Activated CD4-positive, alpha-beta T cell treated with anti-CD3 and anti-CD28 coated beads, Interleukin-2, amount 50 U/mL, for 4 hours (primary cell): ENCODE measurements at regions not wholly inside any gene's neighbourhood (a gene's known extent, or its start where the extent isn't known, plus 50 kb on each side); places are given as distances from the start of the nearest gene placed in this dataset.
"Not testable (repeated sequence)": the region's sequence is repeated elsewhere in the genome, so short reads cannot be mapped to it uniquely, and the experiment has no call there.

Experiments
- DNase-seq, 2 experiments: peaks; one replicate each; pipeline ENCODE4 v3.0.0-alpha.2; 2020

DNA sequence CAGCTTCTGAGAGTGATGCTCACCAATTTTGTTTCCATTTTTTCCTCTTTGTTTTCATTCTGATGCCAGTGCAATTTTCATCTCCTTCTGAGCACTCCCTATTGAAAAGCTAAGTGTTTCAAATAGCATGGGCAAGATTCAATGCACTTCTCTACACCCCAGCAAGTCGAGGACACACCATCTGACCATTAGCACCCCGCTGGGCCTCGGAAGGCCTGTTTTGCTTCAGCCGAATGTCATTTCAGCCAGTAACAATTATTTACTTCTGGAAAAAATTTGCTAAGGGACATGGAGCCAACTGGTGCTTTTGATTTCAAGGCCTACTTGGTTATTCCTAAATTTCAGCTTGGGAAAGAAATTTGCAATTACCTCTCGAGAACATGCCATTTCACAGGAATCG is 392.4 kb downstream of the RNF144A start:
- DNase-seq = no peak

- DNase-seq = no peak
Observed at GRCh38 chr2:7324706-7325105, 407.5 kb downstream of the RNF144A start.

- DNase-seq = no peak
Observed at GRCh38 chr2:7325186-7325585, 408.0 kb downstream of the RNF144A start.

DNA sequence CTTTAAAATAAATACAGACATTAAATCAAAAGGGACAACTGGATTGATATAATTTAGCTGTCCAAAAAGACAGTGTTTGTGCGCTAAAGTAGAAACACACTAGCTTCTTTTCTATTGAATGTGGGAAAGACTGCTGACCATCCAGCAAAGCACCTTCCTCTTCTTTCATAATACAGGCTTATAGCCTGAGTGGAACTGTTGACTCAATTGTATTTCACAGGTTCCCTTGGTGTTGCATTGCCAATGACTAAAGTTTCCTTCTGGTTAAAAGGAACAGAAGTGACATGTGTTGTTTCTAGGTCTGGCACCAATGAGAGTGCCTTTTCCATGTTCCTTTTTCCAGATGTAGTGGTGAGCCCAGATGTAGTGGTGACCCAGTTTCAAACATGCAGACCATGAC is 412.3 kb downstream of the RNF144A start:
- DNase-seq = no peak

- no peak for DNase-seq
Observed at GRCh38 chr2:7333189-7333765, 416.1 kb downstream of the RNF144A start.

- no peak for DNase-seq
Observed at GRCh38 chr2:7333960-7334493, 416.8 kb downstream of the RNF144A start.

DNA sequence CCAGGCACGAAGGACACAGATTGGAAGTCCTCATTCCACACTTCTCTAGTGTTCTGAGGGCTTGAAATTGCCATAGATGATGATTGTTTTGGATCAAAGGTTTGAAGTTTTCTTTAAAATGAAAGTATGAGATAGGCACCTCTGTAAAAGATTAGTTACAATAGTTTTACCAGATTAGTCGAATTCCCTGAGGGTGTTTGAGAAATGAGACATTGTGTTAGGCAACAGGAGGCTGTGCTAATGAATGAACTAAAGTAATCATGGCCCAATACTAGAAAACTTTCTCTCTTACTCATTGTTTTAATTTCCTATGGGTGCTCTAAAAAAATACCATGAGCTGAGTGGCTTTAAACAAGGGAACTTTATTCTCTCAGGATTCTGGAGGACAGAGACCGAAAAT is 421.7 kb downstream of the RNF144A start:
- DNase-seq = no peak

DNA sequence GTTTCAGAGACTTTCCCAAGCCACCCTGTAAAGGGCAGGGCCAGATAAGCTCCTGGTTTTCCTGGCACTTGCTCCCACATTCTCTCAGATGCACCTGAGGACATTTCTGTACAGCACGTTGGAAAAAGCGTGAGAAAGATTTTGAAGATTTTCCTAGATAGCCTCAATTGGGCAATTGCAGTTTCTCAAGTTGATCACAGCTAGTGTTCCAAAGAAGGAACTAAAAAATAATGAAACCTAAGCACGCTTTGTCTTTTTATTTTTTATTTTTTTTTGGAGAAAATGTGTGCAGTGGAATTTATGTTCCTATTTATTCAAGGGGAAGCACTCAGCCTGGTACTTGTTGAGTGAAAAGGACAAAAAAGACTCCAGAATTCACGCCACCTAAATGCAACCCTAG is 429.1 kb downstream of the RNF144A start:
- DNase-seq = no peak

DNA sequence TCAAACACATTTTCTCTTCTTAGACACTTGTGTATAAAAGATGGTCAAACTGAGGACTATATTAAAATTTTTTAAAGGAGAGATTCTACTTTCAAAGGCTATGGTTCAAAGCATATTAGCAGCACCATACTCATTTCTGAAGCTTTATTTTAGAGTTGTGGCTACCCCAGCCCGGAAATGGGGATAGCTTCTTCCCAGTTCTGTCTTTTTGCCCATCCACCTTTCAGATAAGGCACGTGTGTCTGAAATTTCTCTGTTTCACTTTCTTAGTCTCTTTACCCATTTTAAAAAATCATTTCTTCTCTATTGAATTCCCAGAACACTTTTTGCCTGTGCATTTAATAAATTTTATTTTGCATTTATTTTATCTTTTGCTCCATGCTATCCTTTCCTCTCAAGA is 431.5 kb downstream of the RNF144A start:
- DNase-seq = no peak

DNA sequence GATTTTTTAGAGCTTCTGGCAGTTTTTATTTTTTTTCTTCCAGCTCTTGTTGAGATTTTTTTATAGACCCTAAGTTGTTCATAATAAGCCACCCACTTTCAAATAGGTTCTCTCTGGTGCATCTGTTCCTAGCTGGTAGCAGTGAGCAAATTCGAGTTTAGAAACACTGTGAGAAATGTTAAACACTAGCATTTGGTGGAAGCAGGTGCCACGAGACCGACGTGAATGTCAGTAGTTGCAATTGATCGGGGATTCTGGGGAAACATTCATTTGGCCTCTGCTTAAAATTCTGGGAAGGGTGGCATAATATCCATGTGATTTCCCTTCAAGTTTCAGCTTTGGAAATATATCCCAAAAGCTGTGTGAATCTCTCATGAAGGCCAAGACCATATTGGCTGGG is 435.0 kb downstream of the RNF144A start:
- DNase-seq = no peak

DNA sequence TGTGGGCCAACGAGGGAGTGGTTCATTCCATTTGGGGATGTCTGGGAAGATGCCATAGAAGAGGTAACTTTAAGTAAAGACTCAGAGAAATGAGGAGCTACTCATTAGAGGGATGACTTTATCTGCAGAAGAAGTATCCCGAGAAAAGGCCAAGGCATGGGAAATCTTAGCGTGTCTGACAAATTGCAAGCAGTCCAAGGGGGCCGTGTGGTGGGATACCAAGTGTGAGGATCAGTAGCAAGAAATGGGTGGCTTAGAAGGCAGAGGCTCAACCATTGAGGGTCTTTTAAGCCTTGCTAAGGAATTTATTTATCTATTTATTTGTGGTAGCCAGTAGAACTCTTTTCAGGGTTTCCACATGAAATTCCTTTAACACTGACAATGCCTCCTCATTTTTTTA is 436.4 kb downstream of the RNF144A start:
- no peak for DNase-seq

- no peak for DNase-seq
Observed at GRCh38 chr2:7355781-7356180, 438.6 kb downstream of the RNF144A start.

DNA sequence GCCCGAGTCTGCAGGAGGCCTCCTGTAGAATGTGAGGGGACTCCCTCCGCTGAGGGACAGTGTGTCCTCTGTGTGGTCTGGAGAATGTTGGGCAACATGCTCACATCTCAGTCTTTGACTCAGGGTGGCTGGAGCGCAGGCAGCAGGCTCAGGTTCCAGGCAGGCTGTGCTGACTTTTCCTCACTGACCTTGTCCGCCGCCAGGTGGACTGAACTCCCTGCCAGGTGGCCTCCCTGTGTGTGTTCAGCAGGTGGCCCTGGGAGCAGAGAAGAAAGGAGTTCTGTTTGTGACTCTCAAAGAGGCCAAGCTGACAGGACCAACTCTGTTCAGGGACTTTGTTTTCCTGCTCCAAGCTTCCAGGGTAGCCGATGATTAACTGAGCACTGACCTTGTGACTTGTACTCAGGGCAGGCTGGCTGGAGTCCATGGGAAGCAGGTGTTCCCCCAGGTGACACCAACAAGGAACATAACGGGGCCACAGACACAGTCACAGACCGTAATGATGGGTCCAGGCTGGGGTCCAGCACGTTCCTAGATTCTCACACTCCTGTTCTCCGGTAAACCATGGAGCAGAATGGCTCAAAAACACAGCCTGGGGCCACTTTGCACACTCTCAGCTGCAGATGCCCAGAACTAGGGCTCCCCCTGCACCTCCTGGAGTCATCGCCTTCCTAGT is 439.8 kb downstream of the RNF144A start:
- DNase-seq = no peak

DNA sequence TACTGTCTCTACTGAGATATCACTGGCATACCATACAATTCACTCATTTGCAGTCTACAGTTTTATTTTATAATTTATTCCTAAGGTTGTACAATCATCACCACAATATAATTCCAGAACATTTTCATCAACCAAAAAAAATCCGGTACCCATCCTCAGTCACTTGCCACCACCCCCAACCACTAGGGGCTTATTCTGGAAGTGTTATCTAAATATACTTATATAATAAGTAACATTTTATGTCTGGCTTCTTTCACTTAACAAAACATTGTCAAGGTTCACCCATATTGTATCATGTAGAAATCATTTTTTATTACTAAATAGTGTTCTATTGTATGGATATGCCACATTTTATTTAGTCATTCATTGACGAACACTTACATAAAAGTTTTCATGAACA is 440.8 kb downstream of the RNF144A start:
- DNase-seq = no peak

- DNase-seq = no peak
Observed at GRCh38 chr2:7358865-7359447, 441.7 kb downstream of the RNF144A start.

DNA sequence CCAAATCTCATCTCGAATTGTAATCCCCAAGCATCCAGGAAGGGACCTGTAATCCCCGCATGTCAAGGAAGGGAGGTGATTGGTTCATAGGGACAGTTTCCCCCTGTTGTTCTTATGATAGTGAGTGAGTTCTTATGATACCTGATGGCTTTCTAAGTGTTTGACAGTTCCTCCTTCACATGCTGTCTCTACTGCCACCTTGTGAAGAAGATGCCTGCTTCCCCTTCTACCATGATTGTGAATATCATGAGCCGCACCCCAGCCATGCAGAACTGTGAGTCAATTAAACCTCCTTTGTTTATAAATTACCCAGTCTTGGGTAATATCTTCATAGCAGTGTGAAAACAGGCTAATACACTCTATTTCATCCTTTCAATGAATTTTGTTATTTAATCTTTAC is 446.7 kb downstream of the RNF144A start:
- DNase-seq = no peak

DNA sequence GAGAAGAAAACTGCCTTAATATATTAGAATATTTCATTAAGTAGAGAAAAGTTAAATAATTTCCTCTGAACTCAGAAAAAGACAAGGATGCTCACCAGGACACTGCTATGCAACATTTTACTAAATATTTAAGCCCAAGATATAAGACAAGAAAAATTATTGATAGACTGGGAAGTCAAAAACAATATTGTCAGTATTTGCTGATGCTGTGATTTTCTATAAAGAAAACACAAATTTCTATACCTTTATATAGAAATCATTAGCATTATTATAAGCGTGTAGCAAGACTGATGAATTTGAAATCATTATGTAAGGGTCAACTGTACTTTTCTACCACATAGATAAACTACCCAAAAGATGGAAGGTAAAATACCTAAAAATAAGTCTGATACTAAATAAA is 451.0 kb downstream of the RNF144A start:
- no peak for DNase-seq

GRCh38 chr2:7373156-7373555 is 455.9 kb downstream of the RNF144A start:
- DNase-seq = no peak

DNA sequence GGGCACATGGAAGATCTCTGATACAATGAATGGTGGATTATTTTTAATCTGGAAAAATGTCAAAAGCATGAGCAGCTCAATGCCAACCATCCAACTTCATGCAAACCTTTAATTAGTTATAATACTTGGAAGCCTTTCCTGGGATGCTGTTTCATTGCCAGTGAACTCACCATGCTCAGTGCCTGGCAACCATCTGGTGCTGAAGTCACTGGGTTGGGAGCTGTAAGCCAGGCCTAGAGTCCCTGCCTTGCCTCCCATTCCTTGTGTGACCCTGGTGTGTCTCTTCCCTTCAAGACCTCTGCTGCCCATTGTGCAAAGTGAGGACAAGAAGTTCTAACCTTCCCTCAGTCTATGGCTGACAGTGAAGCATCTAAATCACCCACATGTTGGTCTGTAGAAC is 458.7 kb downstream of the RNF144A start:
- no peak for DNase-seq

GRCh38 chr2:7377916-7378569 is 460.8 kb downstream of the RNF144A start:
- no peak for DNase-seq

DNA sequence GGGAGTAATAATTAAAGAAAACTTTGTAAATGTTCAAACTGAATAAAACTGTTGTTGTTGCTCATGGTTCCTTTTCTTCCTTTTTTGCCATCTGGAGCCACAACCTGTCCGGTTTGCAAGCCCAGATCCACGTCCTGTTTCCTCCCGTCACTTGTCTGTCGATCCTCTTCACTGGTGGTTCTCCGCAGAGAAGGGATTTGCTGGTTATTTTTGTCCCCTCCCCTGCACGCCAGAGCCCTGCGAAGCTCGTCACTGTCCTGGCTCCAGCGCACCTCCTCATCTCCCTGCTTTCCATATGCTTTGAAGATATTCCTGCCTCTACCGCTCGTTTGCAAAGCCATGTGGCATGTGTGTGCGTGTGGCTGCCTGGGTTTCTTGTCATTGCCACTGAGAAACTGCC is 461.4 kb downstream of the RNF144A start:
- DNase-seq = no peak

DNA sequence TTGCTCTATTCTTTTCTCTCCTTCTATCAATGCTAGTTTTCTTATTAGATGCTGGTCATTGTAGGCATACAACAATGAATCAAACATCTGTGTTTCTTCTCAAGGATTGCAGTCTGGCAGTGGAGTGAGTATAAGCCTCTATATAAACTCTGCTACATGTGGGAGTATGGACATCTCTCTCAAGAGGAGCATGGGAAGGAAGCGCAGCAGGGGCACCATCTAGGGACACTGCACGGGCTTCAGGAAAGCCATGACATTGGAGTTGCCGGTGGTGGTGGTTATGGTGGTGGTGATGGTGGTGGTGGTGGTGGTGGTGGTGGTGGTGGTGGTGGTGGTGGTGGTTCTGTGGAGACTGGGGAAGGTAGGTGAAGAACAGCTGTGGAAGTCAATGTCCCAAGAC is 462.6 kb downstream of the RNF144A start:
- no peak for DNase-seq

DNA sequence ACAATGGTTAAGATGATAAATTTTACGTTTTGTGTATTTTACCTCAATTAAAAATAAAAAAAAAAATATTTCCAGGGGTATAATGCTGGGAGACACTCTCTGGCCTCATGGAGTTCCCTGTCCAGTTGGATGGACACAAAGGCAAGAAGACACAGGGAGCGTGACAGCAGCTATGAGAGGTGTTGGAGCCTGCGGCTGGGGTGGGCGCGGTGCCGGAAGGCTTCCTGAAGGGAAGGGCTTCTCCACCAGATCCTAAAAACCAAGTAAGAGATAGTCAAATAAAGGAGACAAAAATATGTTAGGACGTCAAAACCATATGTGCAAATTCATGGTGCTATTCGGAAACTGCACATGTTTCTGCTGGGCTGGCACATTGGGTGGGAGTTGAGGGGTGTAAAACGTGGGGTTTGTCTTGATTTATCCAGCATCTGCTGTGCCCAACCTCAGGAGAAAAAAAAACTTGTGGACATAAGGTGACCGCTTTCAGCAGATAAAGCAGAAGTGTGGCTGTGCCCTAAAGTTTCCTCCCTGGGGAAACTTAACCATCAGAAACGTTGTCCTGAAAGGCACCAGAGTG is 467.6 kb downstream of the RNF144A start:
- DNase-seq = no peak

- not testable (repeated sequence) for DNase-seq
Observed at GRCh38 chr2:7390311-7390710, 473.1 kb downstream of the RNF144A start.
